GM18951 (cell line): ENCODE measurements at regions not wholly inside any gene's neighbourhood (a gene's known extent, or its start where the extent isn't known, plus 50 kb on each side); places are given as distances from the start of the nearest gene placed in this dataset.

Experiments
- POLR2A ChIP-seq: IDR thresholded peaks from 4 replicates; pipeline ENCODE4 v1.6.1; 2011; ENCODE audit warnings: mild to moderate bottlenecking; ENCODE audit not compliant: insufficient read length, insufficient read depth; ENCODE audit errors: extremely low read depth
- in situ Hi-C: fragments of 300-500 bp; cut with MboI; formaldehyde crosslinking; loops from one replicate; pipeline ENCODE4 v1.12.0; 2022; ENCODE audit warnings: low sequenced_read_pairs, mixed read lengths, inconsistent platforms; ENCODE audit not compliant: unreplicated experiment

DNA sequence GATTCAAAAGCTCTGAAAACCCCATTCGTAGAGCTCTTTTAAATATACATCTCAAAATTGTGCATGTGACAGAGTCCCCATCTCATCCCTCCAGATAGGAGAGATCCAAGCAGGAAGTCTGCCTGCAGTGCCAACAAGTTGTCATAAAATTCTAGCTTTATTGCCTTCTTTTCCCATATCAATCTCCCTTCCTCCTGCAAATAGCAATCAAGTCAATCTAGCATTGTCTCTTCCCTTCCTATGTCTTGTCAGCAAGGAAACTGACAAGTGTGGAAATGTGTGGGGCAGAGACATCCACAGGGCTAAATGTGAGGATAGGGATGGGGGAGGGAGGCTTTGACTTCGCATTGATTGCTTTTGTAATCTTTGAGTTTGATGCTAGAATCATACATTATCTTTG lies 165.2 kb downstream of the C1orf94 start:
- in situ Hi-C loops: no loop called here
- TF ChIP-seq POLR2A: no peak

GRCh38 chr1:34342334-34342733 lies 165.6 kb downstream of the C1orf94 start:
- in situ Hi-C loops: no loop called here
- TF ChIP-seq POLR2A: no peak

DNA sequence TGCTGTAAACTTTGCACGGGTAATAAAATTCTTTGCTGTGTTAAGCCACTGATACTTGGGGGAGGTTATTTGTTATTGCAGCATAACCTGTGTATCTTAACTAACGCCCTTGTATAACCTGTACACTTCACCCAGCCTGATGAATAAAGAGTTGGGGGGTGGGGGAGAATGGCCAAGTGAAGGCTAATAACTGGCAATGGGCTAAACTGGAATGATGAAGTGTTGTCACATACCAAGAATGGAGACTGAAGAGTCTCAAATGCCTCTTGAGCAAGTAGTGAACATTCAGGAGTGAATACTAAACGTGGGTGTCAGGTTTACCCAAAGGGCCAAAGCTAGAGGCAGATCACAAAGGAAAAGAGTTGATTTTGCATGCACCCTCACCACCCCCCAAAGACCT lies 169.4 kb downstream of the C1orf94 start:
- TF ChIP-seq POLR2A: no peak

GRCh38 chr1:34353409-34353808 lies 176.7 kb downstream of the C1orf94 start:
- in situ Hi-C loops: no loop called here

More for the DNA sequence above, 169.4 kb downstream of the C1orf94 start:
- in situ Hi-C loops: no loop called here

GRCh38 chr1:34354367-34354766 lies 177.7 kb downstream of the C1orf94 start:
- TF ChIP-seq POLR2A: no peak
- in situ Hi-C loops: no loop called here

More at GRCh38 chr1:34353409-34353808, 176.7 kb downstream of the C1orf94 start:
- no peak for TF ChIP-seq POLR2A

DNA sequence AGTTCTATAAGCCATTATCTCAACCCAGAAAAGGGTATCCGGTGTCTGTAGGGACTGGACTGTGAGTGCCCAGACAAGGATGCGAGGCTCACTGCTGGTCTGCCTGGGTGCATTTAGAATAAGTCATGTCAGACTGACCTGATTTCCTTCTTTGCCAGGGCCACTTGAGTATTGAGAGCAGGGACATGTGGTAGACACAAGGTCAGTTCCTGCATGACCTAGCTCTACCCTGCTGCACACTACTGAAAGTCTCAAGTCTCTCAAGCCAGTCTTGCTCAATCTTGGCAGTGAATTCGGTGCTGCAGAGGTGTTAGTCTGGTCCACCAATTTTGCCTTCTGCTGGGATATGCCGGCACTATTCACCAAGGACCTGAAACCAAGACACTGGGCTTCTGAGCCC lies 180.1 kb downstream of the C1orf94 start:
- TF ChIP-seq POLR2A: no peak
- in situ Hi-C loops: no loop called here

DNA sequence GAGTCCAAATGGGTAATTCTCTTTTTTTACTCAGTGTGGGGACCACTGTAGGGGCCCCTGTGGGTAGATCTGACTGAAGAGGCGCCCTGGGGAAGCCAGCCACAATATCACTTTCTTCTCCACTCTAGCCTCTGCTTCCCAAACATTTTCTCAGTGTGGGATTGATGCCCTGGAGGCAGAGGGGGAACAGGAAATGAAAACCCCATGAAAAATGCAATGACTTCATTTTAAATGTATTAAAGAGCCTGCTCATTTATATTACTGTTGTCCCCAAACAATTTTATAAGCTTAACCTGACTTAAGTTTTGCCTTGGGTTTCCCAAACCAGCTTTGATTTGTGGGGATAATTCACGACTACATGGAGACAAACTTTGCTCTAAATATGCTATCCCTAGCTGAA lies 181.9 kb downstream of the C1orf94 start:
- TF ChIP-seq POLR2A: no peak
- in situ Hi-C loops: no loop called here

- no peak for TF ChIP-seq POLR2A
- in situ Hi-C loops: no loop called here
These were observed 182.7 kb downstream of the C1orf94 start for GRCh38 chr1:34359411-34359810.

DNA sequence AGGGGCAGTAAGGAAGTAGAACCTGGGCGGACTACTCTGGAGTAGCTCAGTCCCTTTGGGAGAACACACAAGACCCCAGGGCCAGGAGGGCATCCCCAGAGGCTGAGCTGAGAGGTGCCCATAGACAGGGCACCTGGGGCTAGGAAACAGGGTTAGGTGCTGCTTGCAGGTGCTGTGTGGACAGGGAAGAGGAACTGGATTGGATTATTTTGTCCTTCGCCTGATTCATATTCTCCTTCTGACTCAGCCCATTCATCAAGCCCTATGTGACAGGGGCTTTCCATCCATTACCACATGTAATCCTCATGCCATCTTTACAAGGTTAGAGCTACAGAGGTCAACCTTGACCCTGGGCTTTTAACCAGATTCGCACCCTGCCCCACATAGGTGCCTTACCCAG lies 183.9 kb downstream of the C1orf94 start:
- no peak for TF ChIP-seq POLR2A
- in situ Hi-C loops: no loop called here

GRCh38 chr1:34361121-34361520 lies 184.4 kb downstream of the C1orf94 start:
- TF ChIP-seq POLR2A: no peak
- in situ Hi-C loops: no loop called here

DNA sequence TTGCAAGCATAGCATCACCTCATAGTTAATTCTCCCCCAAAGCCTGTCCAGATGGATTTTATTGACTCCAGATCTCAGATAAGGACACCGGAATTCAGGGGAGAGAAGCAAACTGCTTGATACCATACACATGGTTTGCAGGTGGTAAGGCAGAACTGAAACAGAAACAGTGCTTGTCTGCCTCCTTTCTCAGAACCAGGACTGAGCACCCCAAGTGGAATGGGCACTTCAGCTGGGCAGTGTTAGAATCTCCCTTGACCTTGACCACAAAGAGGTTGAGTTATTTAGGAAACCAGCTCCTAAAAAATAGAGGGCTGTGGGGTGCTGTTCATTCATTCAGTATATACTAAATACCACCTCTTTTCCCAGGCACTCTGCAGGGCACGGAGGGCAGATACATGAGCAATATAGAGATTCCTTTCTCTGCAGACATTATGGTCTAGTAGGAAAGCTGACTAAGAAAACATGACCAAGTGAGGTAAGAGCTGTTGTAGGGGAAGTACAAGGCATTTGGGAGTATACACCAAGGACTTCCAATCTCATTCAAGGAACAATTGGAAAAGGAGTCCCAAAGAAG lies 185.2 kb downstream of the C1orf94 start:
- in situ Hi-C loops: no loop called here
- TF ChIP-seq POLR2A: no peak

DNA sequence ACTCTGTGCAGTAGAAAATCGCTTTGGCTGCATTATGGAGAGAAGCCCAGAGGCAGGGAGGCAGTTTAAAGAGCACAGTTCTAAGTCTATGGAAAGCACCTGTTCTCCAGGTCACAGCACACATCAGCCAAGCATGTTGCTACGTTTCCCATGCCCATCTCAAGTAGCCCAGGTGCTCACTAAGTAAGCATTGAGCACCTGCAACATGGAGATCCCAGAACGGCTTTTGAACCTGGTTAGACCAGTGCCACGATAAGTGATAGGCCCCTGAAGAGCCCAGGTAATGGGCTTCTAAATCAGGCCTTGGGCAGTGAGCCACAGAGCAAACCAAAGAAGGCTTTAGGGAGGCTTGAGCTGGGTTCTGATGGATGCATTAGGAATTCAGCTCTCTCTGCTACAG lies 186.2 kb downstream of the C1orf94 start:
- no peak for TF ChIP-seq POLR2A
- in situ Hi-C loops: no loop called here

- in situ Hi-C loops: no loop called here
- no peak for TF ChIP-seq POLR2A
These were observed 186.7 kb downstream of the C1orf94 start for GRCh38 chr1:34363447-34363846.

DNA sequence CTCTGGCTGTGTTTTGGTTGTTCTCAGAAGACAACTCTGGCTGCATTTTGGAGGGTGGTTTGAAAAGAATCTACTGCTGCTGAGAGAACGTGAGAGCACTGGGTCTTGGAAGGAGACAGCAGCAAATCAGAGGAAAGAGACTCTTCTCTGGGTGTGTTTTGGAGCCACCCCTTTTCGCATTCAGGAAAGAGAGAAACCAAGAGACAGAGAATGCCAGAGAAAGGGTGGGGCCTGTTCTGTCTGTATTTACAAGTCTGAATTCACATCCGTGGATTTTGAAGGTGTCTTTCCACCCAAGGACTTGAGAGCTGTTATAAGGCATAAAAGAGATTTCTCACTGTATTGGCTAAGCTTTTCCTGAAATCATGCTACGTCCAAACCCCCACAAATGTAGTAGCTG lies 187.2 kb downstream of the C1orf94 start:
- TF ChIP-seq POLR2A: no peak
- in situ Hi-C loops: no loop called here

DNA sequence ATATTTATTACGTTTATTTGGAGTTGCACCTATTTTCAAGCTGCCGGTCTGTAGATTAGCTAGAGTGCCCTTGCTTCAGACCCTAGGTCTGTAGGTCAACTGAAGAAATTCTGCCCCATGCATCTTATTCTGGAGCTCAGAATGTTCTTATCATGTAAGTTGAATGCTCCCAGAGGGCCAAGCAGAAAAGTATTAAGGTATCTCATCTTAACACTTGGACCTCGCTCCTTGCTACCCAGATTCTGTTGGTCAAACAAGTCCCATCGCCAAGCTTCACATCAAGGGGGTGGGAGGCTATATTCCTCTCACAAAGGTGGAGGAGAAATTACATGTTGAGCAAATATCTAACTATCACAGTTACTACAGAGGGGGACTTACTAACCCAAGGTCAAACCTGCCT lies 187.7 kb downstream of the C1orf94 start:
- in situ Hi-C loops: no loop called here

More for the DNA sequence above, 187.7 kb downstream of the C1orf94 start:
- TF ChIP-seq POLR2A: no peak
